Trophoblast cell (in vitro differentiated cells and primary cell): ENCODE measurements at regions not wholly inside any gene's neighbourhood (a gene's known extent, or its start where the extent isn't known, plus 50 kb on each side); places are given as distances from the start of the nearest gene placed in this dataset.

Experiments used
- DNase-seq, 2 donors: peaks; one replicate each; pipeline ENCODE4 v3.0.0-alpha.2; 2016
- H2AFZ ChIP-seq: 2 replicates; pipeline ENCODE4 v1.6.1; 2013; ENCODE audit warnings: low read length, moderate library complexity, mild to moderate bottlenecking; ENCODE audit not compliant: insufficient read depth, poor library complexity
- H2AK5ac ChIP-seq: 2 replicates; pipeline ENCODE4 v1.6.1; 2013; ENCODE audit warnings: mild to moderate bottlenecking, low read length
- H2BK120ac ChIP-seq: 2 replicates; pipeline ENCODE4 v1.6.1; 2013; ENCODE audit warnings: low read length, mild to moderate bottlenecking, moderate library complexity; ENCODE audit not compliant: insufficient read depth, poor library complexity
- H2BK12ac ChIP-seq: 2 replicates; pipeline ENCODE4 v1.6.1; 2013; ENCODE audit warnings: mild to moderate bottlenecking, low read length, moderate library complexity
- H2BK5ac ChIP-seq: 2 replicates; pipeline ENCODE4 v1.6.1; 2013; ENCODE audit warnings: low read length, low read depth, moderate library complexity, mild to moderate bottlenecking; ENCODE audit not compliant: poor library complexity
- H3K14ac ChIP-seq: 2 replicates; pipeline ENCODE4 v1.6.1; 2013; ENCODE audit warnings: mild to moderate bottlenecking, low read length
- H3K18ac ChIP-seq: 2 replicates; pipeline ENCODE4 v1.6.1; 2013; ENCODE audit warnings: mild to moderate bottlenecking, low read length
- H3K23ac ChIP-seq: 2 replicates; pipeline ENCODE4 v1.6.1; 2013; ENCODE audit warnings: low read length
- H3K27ac ChIP-seq: 2 replicates; pipeline ENCODE4 v1.5.1; 2013; ENCODE audit warnings: low read depth, mild to moderate bottlenecking, inconsistent platforms, low read length, moderate library complexity
- H3K27me3 ChIP-seq: 2 replicates; pipeline ENCODE4 v1.6.1; 2013; ENCODE audit warnings: inconsistent platforms, mild to moderate bottlenecking, low read length, moderate library complexity; ENCODE audit not compliant: insufficient read depth
- H3K36me3 ChIP-seq, 2 experiments: 1 replicate in 1 of 2; 2 replicates in 1 of 2; pipeline ENCODE4 v1.6.1; 2013; ENCODE audit warnings: low read length in 2 of 2, mild to moderate bottlenecking in 2 of 2, moderate library complexity in 1 of 2; ENCODE audit not compliant: insufficient read depth in 2 of 2, control insufficient read depth in 1 of 2
- H3K4ac ChIP-seq: 2 replicates; pipeline ENCODE4 v1.6.1; 2013; ENCODE audit warnings: low read depth, mild to moderate bottlenecking, low read length, moderate library complexity
- H3K4me1 ChIP-seq, 2 experiments: 1 replicate in 1 of 2; 2 replicates in 1 of 2; pipeline ENCODE4 v1.6.1; 2013; ENCODE audit warnings: low read length in 2 of 2, mild to moderate bottlenecking in 2 of 2, moderate library complexity in 1 of 2; ENCODE audit not compliant: insufficient read depth in 2 of 2, control insufficient read depth in 1 of 2
- H3K4me2 ChIP-seq: 2 replicates; pipeline ENCODE4 v1.6.1; 2013; ENCODE audit warnings: inconsistent platforms, mild to moderate bottlenecking, low read length, moderate library complexity
- H3K4me3 ChIP-seq: 2 replicates; pipeline ENCODE4 v1.5.1; 2013; ENCODE audit warnings: mild to moderate bottlenecking, low read depth, low read length, inconsistent platforms
- H3K79me1 ChIP-seq: one replicate; pipeline ENCODE4 v1.6.1; 2013; ENCODE audit warnings: low read length
- H3K79me2 ChIP-seq: 2 replicates; pipeline ENCODE4 v1.6.1; 2013; ENCODE audit warnings: low read length, mild to moderate bottlenecking; ENCODE audit not compliant: control insufficient read depth, insufficient read depth, poor library complexity
- H3K9ac ChIP-seq: 2 replicates; pipeline ENCODE4 v1.6.1; 2013; ENCODE audit warnings: mild to moderate bottlenecking, low read length
- H3K9me3 ChIP-seq: 2 replicates; pipeline ENCODE4 v1.6.1; 2013; ENCODE audit warnings: low read depth, mild to moderate bottlenecking, control low read depth, inconsistent platforms, low read length; ENCODE audit not compliant: insufficient read depth
- H4K12ac ChIP-seq: 2 replicates; pipeline ENCODE4 v1.6.1; 2013; ENCODE audit warnings: low read depth, mild to moderate bottlenecking, low read length, moderate library complexity
- H4K8ac ChIP-seq: 2 replicates; pipeline ENCODE4 v1.6.1; 2013; ENCODE audit warnings: low read depth, mild to moderate bottlenecking, low read length, moderate library complexity
- H4K91ac ChIP-seq: one replicate; pipeline ENCODE4 v1.6.1; 2013; ENCODE audit warnings: low read depth, mild to moderate bottlenecking, low read length, moderate library complexity
- WGBS: extraction: QIAGEN DNeasy Blood & Tissue Kit; methylation state at CpG from one replicate; pipeline ENCODE4 v1.1.7; 2013; ENCODE audit warnings: missing lambda C conversion rate; ENCODE audit not compliant: insufficient read length, insufficient coverage; ENCODE audit errors: extremely low coverage; 5-methylcytosine and 5-hydroxymethylcytosine counted together

- Histone ChIP-seq H3K18ac (no peak overlapping the region), H3K9me3 (no peaks in the 10 kb centered on the region), H3K4ac (no peak overlapping the region), H3K79me2 (no peaks in the 10 kb centered on the region), H2BK5ac (no peak overlapping the region), H3K27me3 (no peaks in the 10 kb centered on the region), H2AFZ (no peak overlapping the region), H3K4me1 (no peaks in the 10 kb centered on the region), H4K8ac (no peak overlapping the region), H2BK120ac (no peak overlapping the region), H3K79me1 (no peaks in the 10 kb centered on the region), H3K9ac (no peak overlapping the region), H4K91ac (no peak overlapping the region), H3K4me3 (no peak overlapping the region), H3K36me3 (no peaks in the 10 kb centered on the region), H2BK12ac (no peak overlapping the region), H3K4me2 (no peak overlapping the region), H4K12ac (no peak overlapping the region), H2AK5ac (no peak overlapping the region), H3K27ac (no peak overlapping the region), H3K14ac (no peak overlapping the region), H3K23ac (no peak overlapping the region)
- no peak for DNase-seq
Measured at GRCh38 chr3:6602329-6602728, 258.6 kb upstream of the GRM7 start.

GRCh38 chr3:6605227-6605626 is 255.7 kb upstream of the GRM7 start:
- Histone ChIP-seq H4K8ac (no peak overlapping the region), H2BK5ac (no peak overlapping the region), H4K12ac (no peak overlapping the region), H3K36me3 (no peaks in the 10 kb centered on the region), H3K4me3 (no peak overlapping the region), H3K4ac (no peak overlapping the region), H2AK5ac (no peak overlapping the region), H3K14ac (no peak overlapping the region), H3K79me2 (no peaks in the 10 kb centered on the region), H3K27me3 (no peaks in the 10 kb centered on the region), H2BK120ac (no peak overlapping the region), H3K27ac (no peak overlapping the region), H2AFZ (no peak overlapping the region), H2BK12ac (no peak overlapping the region), H3K79me1 (no peaks in the 10 kb centered on the region), H3K9me3 (no peaks in the 10 kb centered on the region), H3K18ac (no peak overlapping the region), H3K23ac (no peak overlapping the region), H3K9ac (no peak overlapping the region), H3K4me1 (no peaks in the 10 kb centered on the region), H4K91ac (no peak overlapping the region), H3K4me2 (no peak overlapping the region)
- no peak for DNase-seq
- no CpG with 5 or more reads among the region's 3 CpGs for WGBS

GRCh38 chr3:6608843-6609242 is 252.1 kb upstream of the GRM7 start:
- no peak overlapping the region for H3K4ac ChIP-seq
- H4K8ac ChIP-seq = no peak overlapping the region
- H2BK120ac ChIP-seq = no peak overlapping the region
- H3K27me3 ChIP-seq = no peaks in the 10 kb centered on the region
- H3K9me3 ChIP-seq = no peaks in the 10 kb centered on the region
- H3K4me2 ChIP-seq = no peak overlapping the region
- no peaks in the 10 kb centered on the region for H3K79me2 ChIP-seq
- H3K4me3 ChIP-seq = no peak overlapping the region
- H2BK5ac ChIP-seq = no peak overlapping the region
- no peak overlapping the region for H2AK5ac ChIP-seq
- no peak overlapping the region for H3K18ac ChIP-seq
- no CpG with 5 or more reads among the region's 4 CpGs for WGBS
- no peaks in the 10 kb centered on the region for H3K79me1 ChIP-seq
- no peak overlapping the region for H4K12ac ChIP-seq
- H3K23ac ChIP-seq = no peak overlapping the region
- no peak overlapping the region for H2AFZ ChIP-seq
- H2BK12ac ChIP-seq = no peak overlapping the region
- H3K36me3 ChIP-seq = no peaks in the 10 kb centered on the region
- no peak for DNase-seq
- no peaks in the 10 kb centered on the region for H3K4me1 ChIP-seq
- no peak overlapping the region for H4K91ac ChIP-seq
- H3K14ac ChIP-seq = no peak overlapping the region
- no peak overlapping the region for H3K9ac ChIP-seq
- no peak overlapping the region for H3K27ac ChIP-seq

- H3K9ac ChIP-seq = no peak overlapping the region
- no peak overlapping the region for H4K8ac ChIP-seq
- H3K4me2 ChIP-seq = no peak overlapping the region
- no peak overlapping the region for H4K12ac ChIP-seq
- H3K9me3 ChIP-seq = no peaks in the 10 kb centered on the region
- no peaks in the 10 kb centered on the region for H3K79me1 ChIP-seq
- DNase-seq = no peak
- no peak overlapping the region for H2AK5ac ChIP-seq
- H3K27me3 ChIP-seq = no peaks in the 10 kb centered on the region
- no peaks in the 10 kb centered on the region for H3K36me3 ChIP-seq
- H3K4me3 ChIP-seq = no peak overlapping the region
- H3K4ac ChIP-seq = no peak overlapping the region
- no peaks in the 10 kb centered on the region for H3K4me1 ChIP-seq
- H4K91ac ChIP-seq = no peak overlapping the region
- no peak overlapping the region for H3K27ac ChIP-seq
- H2BK120ac ChIP-seq = no peak overlapping the region
- no peak overlapping the region for H2AFZ ChIP-seq
- H3K18ac ChIP-seq = no peak overlapping the region
- H3K14ac ChIP-seq = no peak overlapping the region
- H2BK5ac ChIP-seq = no peak overlapping the region
- no CpG with 5 or more reads among the region's 4 CpGs for WGBS
- no peaks in the 10 kb centered on the region for H3K79me2 ChIP-seq
- H2BK12ac ChIP-seq = no peak overlapping the region
- H3K23ac ChIP-seq = no peak overlapping the region
Measured at GRCh38 chr3:6612034-6612616, 248.8 kb upstream of the GRM7 start.
